ENCODE measurements at regions not wholly inside any gene's neighbourhood (a gene's known extent, or its start where the extent isn't known, plus 50 kb on each side); places are given as distances from the start of the nearest gene placed in this dataset.

- no peak for TF ChIP-seq SUZ12 (IDR thresholded peaks at IDR 0.05; ENCODE audit: extremely low read depth, insufficient read depth, insufficient read length)
- TF ChIP-seq YY1 (IDR thresholded peaks at IDR 0.05; ENCODE audit: insufficient read depth, insufficient read length), result no peak
Observed at GRCh38 chr4:31341601-31342359, 621.6 kb downstream of the PCDH7 start.

All from NT2/D1 (cell line).